ENCODE measurements at regions not wholly inside any gene's neighbourhood (a gene's known extent, or its start where the extent isn't known, plus 50 kb on each side); places are given as distances from the start of the nearest gene placed in this dataset.

DNA sequence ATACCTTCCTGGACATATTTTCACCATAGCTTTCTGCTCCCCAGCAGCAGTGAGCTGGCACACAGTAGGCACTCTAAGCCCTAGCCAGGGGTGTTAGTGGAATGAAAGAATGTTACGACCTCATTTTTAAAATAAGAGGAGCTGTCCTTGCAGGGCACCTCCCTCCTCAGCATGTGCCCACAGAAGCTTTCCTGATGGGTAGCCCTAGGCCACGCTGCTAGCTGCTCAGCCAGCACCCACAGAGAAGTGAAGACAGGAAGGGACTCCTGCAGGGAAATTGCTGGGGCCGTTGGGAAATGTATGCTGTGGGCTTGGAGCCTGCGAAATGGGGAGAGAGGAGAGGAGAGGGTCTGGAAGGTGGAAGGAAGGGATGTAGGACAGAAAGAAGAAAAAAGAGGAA lies 87.3 kb upstream of the ANKRD34C start (continued):
- TF ChIP-seq, protein P1, sequence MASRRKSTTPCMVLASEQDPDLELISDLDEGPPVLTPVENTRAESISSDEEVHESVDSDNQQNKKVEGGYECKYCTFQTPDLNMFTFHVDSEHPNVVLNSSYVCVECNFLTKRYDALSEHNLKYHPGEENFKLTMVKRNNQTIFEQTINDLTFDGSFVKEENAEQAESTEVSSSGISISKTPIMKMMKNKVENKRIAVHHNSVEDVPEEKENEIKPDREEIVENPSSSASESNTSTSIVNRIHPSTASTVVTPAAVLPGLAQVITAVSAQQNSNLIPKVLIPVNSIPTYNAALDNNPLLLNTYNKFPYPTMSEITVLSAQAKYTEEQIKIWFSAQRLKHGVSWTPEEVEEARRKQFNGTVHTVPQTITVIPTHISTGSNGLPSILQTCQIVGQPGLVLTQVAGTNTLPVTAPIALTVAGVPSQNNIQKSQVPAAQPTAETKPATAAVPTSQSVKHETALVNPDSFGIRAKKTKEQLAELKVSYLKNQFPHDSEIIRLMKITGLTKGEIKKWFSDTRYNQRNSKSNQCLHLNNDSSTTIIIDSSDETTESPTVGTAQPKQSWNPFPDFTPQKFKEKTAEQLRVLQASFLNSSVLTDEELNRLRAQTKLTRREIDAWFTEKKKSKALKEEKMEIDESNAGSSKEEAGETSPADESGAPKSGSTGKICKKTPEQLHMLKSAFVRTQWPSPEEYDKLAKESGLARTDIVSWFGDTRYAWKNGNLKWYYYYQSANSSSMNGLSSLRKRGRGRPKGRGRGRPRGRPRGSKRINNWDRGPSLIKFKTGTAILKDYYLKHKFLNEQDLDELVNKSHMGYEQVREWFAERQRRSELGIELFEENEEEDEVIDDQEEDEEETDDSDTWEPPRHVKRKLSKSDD (CRISPR knock-in tag; IDR thresholded peaks at IDR 0.05; ENCODE audit: low read depth), result no peak
- TF ChIP-seq PHF8 (CRISPR knock-in tag; IDR thresholded peaks at IDR 0.05) (no peak), REXO4 (CRISPR knock-in tag; IDR thresholded peaks at IDR 0.05; ENCODE audit: borderline replicate concordance) (no peak)
- TF ChIP-seq, protein P2, sequence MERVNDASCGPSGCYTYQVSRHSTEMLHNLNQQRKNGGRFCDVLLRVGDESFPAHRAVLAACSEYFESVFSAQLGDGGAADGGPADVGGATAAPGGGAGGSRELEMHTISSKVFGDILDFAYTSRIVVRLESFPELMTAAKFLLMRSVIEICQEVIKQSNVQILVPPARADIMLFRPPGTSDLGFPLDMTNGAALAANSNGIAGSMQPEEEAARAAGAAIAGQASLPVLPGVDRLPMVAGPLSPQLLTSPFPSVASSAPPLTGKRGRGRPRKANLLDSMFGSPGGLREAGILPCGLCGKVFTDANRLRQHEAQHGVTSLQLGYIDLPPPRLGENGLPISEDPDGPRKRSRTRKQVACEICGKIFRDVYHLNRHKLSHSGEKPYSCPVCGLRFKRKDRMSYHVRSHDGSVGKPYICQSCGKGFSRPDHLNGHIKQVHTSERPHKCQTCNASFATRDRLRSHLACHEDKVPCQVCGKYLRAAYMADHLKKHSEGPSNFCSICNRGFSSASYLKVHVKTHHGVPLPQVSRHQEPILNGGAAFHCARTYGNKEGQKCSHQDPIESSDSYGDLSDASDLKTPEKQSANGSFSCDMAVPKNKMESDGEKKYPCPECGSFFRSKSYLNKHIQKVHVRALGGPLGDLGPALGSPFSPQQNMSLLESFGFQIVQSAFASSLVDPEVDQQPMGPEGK (CRISPR knock-in tag; IDR thresholded peaks at IDR 0.05), result no peak

DNA sequence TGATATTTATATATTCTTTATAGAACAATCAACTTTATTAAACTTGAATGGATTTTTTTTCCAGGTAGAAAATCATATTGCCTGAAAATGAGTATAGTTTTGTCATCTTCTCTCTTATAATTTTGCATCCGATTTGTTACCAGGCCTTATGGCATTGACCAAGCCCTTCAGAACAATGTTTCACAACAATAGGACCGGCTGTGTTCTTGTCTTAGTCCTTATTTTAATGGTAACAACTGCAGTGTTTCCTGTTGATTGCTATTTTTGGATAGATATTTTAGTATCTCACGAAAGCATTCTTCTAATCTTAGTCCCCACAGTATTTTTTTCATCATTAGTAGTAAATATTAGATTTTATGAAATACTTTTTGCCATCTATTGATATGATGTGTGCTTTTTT lies 88.1 kb upstream of the ANKRD34C start:
- Histone ChIP-seq H4K20me1 (ENCODE audit: insufficient read depth, low read length) (no peaks in the 10 kb centered on the region), H3K4me1 (ENCODE audit: insufficient read depth, low read length) (no peaks in the 10 kb centered on the region), H3K4me2 (ENCODE audit: low read depth, low read length) (no peak overlapping the region), H3K4me3 (replicated peaks in 1 of 3; ENCODE audit: insufficient read depth in 1 of 3, low read depth in 2 of 3, low read length in 3 of 3) (no peak overlapping the region), H2AFZ (ENCODE audit: low read length) (no peak overlapping the region), H3K79me2 (ENCODE audit: insufficient read depth, low read length) (no peaks in the 10 kb centered on the region), H3K27ac (ENCODE audit: extremely low read length, insufficient read depth, low read length) (no peak overlapping the region), H3K9ac (ENCODE audit: insufficient read depth, low read depth, low read length) (no peak overlapping the region), H3K27me3 (ENCODE audit: control insufficient read depth in 1 of 2, insufficient read depth in 2 of 2, low read length in 2 of 2) (peaks cover 3 to 39% of the 10 kb centered on the region in 2 experiments; a peak in 3 of 5 replicates), H3K36me3 (replicated peaks in 1 of 2; ENCODE audit: control insufficient read depth in 1 of 2, insufficient read depth in 2 of 2, low read length in 2 of 2) (no peaks in the 10 kb centered on the region), H3K9me3 (ENCODE audit: low read length) (no peaks in the 10 kb centered on the region)
- ChIA-PET CTCF (ENCODE audit: low intra/inter-chr PET ratio, low total read pairs) (no interaction called here), POLR2A (no interaction called here)
- in situ Hi-C loops (cut with HindIII; ENCODE audit: extremely low pct_ligation_motif_present, low pct_unique_long_range_greater_than_20kb) (no loop called here), intact Hi-C loops (cut with micrococcal nuclease; ENCODE audit: unreplicated experiment) (no loop called here)
- ATAC-seq (no peak), DNase-seq (ENCODE audit: low spot score) (no peak), FAIRE-seq (no peak)
- BruUV-seq (replicated peaks), result no TSS peak
- WGBS (ENCODE audit: low lambda C conversion rate), result 2% methylated on average over 3 of the region's 3 CpGs
- TF ChIP-seq, protein P3, sequence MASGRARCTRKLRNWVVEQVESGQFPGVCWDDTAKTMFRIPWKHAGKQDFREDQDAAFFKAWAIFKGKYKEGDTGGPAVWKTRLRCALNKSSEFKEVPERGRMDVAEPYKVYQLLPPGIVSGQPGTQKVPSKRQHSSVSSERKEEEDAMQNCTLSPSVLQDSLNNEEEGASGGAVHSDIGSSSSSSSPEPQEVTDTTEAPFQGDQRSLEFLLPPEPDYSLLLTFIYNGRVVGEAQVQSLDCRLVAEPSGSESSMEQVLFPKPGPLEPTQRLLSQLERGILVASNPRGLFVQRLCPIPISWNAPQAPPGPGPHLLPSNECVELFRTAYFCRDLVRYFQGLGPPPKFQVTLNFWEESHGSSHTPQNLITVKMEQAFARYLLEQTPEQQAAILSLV (CRISPR knock-in tag; IDR thresholded peaks at IDR 0.05; ENCODE audit: borderline replicate concordance), result no peak
- TF ChIP-seq, protein P4, sequence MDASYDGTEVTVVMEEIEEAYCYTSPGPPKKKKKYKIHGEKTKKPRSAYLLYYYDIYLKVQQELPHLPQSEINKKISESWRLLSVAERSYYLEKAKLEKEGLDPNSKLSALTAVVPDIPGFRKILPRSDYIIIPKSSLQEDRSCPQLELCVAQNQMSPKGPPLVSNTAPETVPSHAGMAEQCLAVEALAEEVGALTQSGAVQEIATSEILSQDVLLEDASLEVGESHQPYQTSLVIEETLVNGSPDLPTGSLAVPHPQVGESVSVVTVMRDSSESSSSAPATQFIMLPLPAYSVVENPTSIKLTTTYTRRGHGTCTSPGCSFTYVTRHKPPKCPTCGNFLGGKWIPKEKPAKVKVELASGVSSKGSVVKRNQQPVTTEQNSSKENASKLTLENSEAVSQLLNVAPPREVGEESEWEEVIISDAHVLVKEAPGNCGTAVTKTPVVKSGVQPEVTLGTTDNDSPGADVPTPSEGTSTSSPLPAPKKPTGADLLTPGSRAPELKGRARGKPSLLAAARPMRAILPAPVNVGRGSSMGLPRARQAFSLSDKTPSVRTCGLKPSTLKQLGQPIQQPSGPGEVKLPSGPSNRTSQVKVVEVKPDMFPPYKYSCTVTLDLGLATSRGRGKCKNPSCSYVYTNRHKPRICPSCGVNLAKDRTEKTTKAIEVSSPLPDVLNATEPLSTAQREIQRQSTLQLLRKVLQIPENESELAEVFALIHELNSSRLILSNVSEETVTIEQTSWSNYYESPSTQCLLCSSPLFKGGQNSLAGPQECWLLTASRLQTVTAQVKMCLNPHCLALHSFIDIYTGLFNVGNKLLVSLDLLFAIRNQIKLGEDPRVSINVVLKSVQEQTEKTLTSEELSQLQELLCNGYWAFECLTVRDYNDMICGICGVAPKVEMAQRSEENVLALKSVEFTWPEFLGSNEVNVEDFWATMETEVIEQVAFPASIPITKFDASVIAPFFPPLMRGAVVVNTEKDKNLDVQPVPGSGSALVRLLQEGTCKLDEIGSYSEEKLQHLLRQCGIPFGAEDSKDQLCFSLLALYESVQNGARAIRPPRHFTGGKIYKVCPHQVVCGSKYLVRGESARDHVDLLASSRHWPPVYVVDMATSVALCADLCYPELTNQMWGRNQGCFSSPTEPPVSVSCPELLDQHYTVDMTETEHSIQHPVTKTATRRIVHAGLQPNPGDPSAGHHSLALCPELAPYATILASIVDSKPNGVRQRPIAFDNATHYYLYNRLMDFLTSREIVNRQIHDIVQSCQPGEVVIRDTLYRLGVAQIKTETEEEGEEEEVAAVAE (CRISPR knock-in tag; IDR thresholded peaks at IDR 0.05; ENCODE audit: borderline replicate concordance), result no peak
- no peak for TF ChIP-seq GATA4 (IDR thresholded peaks at IDR 0.05; ENCODE audit: borderline replicate concordance, low read depth)
- TF ChIP-seq, protein P5, sequence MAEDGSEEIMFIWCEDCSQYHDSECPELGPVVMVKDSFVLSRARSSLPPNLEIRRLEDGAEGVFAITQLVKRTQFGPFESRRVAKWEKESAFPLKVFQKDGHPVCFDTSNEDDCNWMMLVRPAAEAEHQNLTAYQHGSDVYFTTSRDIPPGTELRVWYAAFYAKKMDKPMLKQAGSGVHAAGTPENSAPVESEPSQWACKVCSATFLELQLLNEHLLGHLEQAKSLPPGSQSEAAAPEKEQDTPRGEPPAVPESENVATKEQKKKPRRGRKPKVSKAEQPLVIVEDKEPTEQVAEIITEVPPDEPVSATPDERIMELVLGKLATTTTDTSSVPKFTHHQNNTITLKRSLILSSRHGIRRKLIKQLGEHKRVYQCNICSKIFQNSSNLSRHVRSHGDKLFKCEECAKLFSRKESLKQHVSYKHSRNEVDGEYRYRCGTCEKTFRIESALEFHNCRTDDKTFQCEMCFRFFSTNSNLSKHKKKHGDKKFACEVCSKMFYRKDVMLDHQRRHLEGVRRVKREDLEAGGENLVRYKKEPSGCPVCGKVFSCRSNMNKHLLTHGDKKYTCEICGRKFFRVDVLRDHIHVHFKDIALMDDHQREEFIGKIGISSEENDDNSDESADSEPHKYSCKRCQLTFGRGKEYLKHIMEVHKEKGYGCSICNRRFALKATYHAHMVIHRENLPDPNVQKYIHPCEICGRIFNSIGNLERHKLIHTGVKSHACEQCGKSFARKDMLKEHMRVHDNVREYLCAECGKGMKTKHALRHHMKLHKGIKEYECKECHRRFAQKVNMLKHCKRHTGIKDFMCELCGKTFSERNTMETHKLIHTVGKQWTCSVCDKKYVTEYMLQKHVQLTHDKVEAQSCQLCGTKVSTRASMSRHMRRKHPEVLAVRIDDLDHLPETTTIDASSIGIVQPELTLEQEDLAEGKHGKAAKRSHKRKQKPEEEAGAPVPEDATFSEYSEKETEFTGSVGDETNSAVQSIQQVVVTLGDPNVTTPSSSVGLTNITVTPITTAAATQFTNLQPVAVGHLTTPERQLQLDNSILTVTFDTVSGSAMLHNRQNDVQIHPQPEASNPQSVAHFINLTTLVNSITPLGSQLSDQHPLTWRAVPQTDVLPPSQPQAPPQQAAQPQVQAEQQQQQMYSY (CRISPR knock-in tag; IDR thresholded peaks at IDR 0.05), result no peak

All from HepG2 (cell line).